Stimulated activated naive CD8-positive, alpha-beta T cell treated with anti-CD3 and anti-CD28 coated beads, Interleukin-15, amount 100 ng/mL, for 72 hours (primary cell): ENCODE measurements at regions not wholly inside any gene's neighbourhood (a gene's known extent, or its start where the extent isn't known, plus 50 kb on each side); places are given as distances from the start of the nearest gene placed in this dataset.
A peak's percentile ranks its signal among the peaks of the same experiment; 100 is the strongest.

Source experiments
- ATAC-seq: fragments of 150-1000 bp; cut with Tn5 transposase; 2 replicates; pipeline ENCODE4 v1.10.0; 2021; ENCODE audit warnings: mild to moderate bottlenecking, moderate library complexity
- DNase-seq, 2 donors: peaks; one replicate each; pipeline ENCODE4 v3.0.0; 2021 to 2022
- H3K27ac Mint-ChIP-seq, 2 donors: one replicate each; pipeline ENCODE4 v1.8.0; 2022; ENCODE audit warnings: mild to moderate bottlenecking in 2 of 2, mixed read lengths in 2 of 2, moderate library complexity in 2 of 2
- H3K27me3 Mint-ChIP-seq: one replicate; pipeline ENCODE4 v1.8.0; 2022; ENCODE audit warnings: mixed read lengths
- H3K4me1 Mint-ChIP-seq: one replicate; pipeline ENCODE4 v1.8.0; 2022; ENCODE audit warnings: mild to moderate bottlenecking, mixed read lengths
- H3K4me3 Mint-ChIP-seq, 2 donors: one replicate each; pipeline ENCODE4 v1.8.0; 2022; ENCODE audit warnings: mild to moderate bottlenecking in 2 of 2, mixed read lengths in 2 of 2, moderate library complexity in 1 of 2
- H3K9me3 Mint-ChIP-seq, 2 donors: one replicate each; pipeline ENCODE4 v1.8.0; 2022; ENCODE audit warnings: mixed read lengths in 2 of 2

- Mint-ChIP-seq H3K27me3 (peaks cover 25% of the 10 kb centered on the region), H3K9me3 (no peaks in the 10 kb centered on the region), H3K27ac (no peak overlapping the region), H3K4me1 (no peaks in the 10 kb centered on the region), H3K4me3 (no peak overlapping the region)
- DNase-seq = no peak
- ATAC-seq = no peak
Measured at GRCh38 chr1:88462488-88463261, 221.4 kb upstream of the PKN2 start.

DNA sequence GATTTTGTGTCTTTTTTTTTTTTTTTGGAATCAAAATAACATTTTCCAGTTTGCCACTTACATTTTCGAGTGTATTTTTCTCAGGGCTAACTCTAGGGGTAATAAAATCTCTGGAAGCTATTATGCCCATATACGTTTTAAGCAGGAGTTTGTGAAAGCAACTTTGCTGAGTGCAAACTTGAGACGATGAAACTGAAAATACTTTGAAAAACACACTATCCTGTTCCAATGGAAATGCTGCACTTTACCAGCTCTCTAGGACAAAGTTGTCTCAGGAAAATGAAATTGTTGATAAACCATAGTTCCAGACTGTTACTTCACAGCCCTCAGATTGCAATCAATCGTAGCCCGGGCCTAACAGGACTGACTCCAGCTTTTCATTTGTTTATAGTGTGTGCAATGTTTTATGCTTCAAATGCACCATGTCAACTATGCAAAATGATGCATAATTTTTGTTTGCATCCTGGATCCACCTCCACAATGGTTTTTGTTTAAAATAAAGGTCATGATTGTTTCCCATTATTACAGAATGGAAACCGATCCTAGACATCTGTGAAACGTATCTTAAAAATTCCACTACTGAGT lies 220.6 kb upstream of the PKN2 start:
- Mint-ChIP-seq H3K27me3 (peaks cover 25% of the 10 kb centered on the region), H3K4me3 (no peak overlapping the region), H3K27ac (no peak overlapping the region), H3K4me1 (no peaks in the 10 kb centered on the region), H3K9me3 (no peaks in the 10 kb centered on the region)
- DNase-seq (no peak), ATAC-seq (no peak)

DNA sequence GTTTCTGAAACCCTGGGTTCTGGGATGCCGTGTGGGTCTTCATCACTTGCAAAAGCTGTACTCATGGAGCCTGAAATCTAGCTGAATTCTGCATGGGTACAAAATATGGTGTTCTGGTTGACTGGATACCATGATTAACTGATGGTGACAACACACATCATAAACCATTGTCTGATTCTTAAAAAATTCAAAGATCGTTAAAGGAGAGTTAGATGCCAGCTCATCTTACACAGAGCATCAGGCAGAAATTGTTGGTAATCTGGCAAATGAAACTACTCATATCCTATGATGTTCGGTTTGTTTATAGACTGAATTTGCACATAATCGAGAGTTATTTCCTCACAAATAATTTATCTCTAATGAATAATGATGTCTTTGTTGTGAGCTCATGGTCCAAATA lies 218.1 kb upstream of the PKN2 start:
- no peak overlapping the region for H3K4me3 Mint-ChIP-seq
- no peak for ATAC-seq
- H3K27ac Mint-ChIP-seq = no peak overlapping the region
- no peaks in the 10 kb centered on the region for H3K9me3 Mint-ChIP-seq
- H3K27me3 Mint-ChIP-seq = peaks cover 25% of the 10 kb centered on the region
- H3K4me1 Mint-ChIP-seq = no peaks in the 10 kb centered on the region
- no peak for DNase-seq

GRCh38 chr1:88466899-88467580 lies 217.0 kb upstream of the PKN2 start:
- DNase-seq = no peak
- Mint-ChIP-seq H3K27me3 (peaks cover 23% of the 10 kb centered on the region), H3K27ac (no peak overlapping the region), H3K4me3 (no peak overlapping the region), H3K9me3 (no peaks in the 10 kb centered on the region), H3K4me1 (no peaks in the 10 kb centered on the region)
- ATAC-seq = peak; percentile 66

DNA sequence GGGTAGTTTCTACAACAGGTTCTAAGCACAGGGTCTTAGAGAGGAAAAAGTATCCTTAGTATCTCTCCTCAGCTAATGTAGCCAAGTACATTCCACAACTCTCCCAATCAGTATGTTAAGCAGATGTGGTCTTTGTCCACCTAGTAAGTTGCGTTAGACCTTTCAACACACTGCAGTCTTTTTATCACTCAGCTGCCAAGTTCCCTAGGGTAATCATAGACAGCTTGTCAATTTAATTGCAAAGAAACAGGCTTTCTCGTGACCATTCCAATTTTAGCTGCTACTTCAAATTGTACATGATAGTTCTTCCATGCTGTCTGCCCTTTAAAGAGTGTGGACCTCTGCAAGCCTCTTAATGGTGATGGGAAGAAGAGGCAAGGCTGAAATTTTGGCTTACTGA lies 211.8 kb upstream of the PKN2 start:
- ATAC-seq = no peak
- Mint-ChIP-seq H3K9me3 (no peaks in the 10 kb centered on the region), H3K27me3 (no peaks in the 10 kb centered on the region), H3K4me3 (no peak overlapping the region), H3K27ac (no peak overlapping the region), H3K4me1 (no peaks in the 10 kb centered on the region)
- DNase-seq = no peak

GRCh38 chr1:88472714-88473113 lies 211.4 kb upstream of the PKN2 start:
- Mint-ChIP-seq H3K4me1 (no peaks in the 10 kb centered on the region), H3K27me3 (no peaks in the 10 kb centered on the region), H3K27ac (no peak overlapping the region), H3K4me3 (no peak overlapping the region), H3K9me3 (no peaks in the 10 kb centered on the region)
- ATAC-seq = no peak
- no peak for DNase-seq

GRCh38 chr1:88474555-88475304 lies 209.3 kb upstream of the PKN2 start:
- no peak overlapping the region for H3K4me3 Mint-ChIP-seq
- no peak for DNase-seq
- ATAC-seq = no peak
- no peak overlapping the region for H3K27ac Mint-ChIP-seq
- H3K9me3 Mint-ChIP-seq = no peaks in the 10 kb centered on the region
- H3K4me1 Mint-ChIP-seq = no peaks in the 10 kb centered on the region
- no peaks in the 10 kb centered on the region for H3K27me3 Mint-ChIP-seq

DNA sequence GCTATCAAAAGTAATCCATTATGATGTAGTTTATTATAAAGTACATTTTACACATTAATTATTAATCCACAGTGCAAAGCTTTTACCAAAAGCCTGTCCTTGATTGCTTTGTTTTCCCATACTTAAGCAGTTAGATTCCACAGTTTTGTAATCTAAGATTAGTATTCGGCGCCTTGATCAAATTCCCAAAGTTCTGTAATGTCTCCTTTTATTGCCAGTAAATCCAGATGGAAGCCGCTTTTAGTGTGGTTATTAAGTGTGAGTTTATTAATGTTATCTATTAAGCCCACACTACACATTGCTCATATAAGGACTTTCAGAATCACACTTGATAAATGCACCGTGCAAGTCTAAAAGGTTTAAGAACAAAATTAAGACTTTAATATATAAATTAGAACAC lies 199.2 kb upstream of the PKN2 start:
- Mint-ChIP-seq H3K9me3 (no peaks in the 10 kb centered on the region), H3K27ac (no peak overlapping the region), H3K27me3 (peaks cover 24% of the 10 kb centered on the region)

GRCh38 chr1:88488237-88488636 lies 195.8 kb upstream of the PKN2 start:
- Mint-ChIP-seq H3K4me1 (no peaks in the 10 kb centered on the region), H3K4me3 (no peak overlapping the region), H3K27me3 (peaks cover 10% of the 10 kb centered on the region), H3K27ac (no peak overlapping the region), H3K9me3 (no peaks in the 10 kb centered on the region)
- ATAC-seq (no peak), DNase-seq (no peak)

More for the DNA sequence above, 199.2 kb upstream of the PKN2 start:
- DNase-seq (no peak), ATAC-seq (no peak)
- Mint-ChIP-seq H3K4me1 (no peaks in the 10 kb centered on the region), H3K4me3 (no peak overlapping the region)

- Mint-ChIP-seq H3K4me3 (no peak overlapping the region), H3K27me3 (peaks cover 6% of the 10 kb centered on the region), H3K4me1 (no peaks in the 10 kb centered on the region), H3K27ac (no peak overlapping the region), H3K9me3 (no peaks in the 10 kb centered on the region)
- ATAC-seq (no peak), DNase-seq (no peak)
Measured at GRCh38 chr1:88490676-88491075, 193.4 kb upstream of the PKN2 start.

- no peak overlapping the region for H3K4me3 Mint-ChIP-seq
- H3K27me3 Mint-ChIP-seq = no peaks in the 10 kb centered on the region
- ATAC-seq = no peak
- DNase-seq = no peak
- H3K27ac Mint-ChIP-seq = no peak overlapping the region
- no peaks in the 10 kb centered on the region for H3K9me3 Mint-ChIP-seq
- no peaks in the 10 kb centered on the region for H3K4me1 Mint-ChIP-seq
Measured at GRCh38 chr1:88499671-88500070, 184.4 kb upstream of the PKN2 start.

GRCh38 chr1:88502886-88503285 lies 181.2 kb upstream of the PKN2 start:
- Mint-ChIP-seq H3K27me3 (no peaks in the 10 kb centered on the region), H3K27ac (no peak overlapping the region), H3K4me3 (no peak overlapping the region), H3K4me1 (no peaks in the 10 kb centered on the region), H3K9me3 (no peaks in the 10 kb centered on the region)
- ATAC-seq (no peak), DNase-seq (no peak)

DNA sequence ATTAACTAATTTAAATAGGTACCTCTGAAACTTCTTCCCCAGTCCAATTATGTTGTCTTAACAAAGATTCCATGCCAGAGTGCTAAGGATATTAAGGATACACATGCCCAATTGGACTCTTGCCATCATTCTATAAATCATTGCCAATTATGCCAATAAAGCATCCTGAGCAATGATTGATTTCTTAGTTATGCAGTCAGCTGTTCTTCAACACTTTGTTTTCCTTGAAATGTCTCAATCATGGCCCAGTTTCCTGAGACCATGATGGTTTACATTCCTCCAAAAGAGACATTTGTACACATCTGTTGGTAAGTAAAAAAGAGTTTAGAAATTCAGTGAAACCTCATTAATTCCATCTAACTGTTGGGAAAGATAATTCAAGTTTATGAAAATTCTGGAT lies 180.4 kb upstream of the PKN2 start:
- ATAC-seq = no peak
- H3K9me3 Mint-ChIP-seq = no peaks in the 10 kb centered on the region
- H3K27me3 Mint-ChIP-seq = no peaks in the 10 kb centered on the region
- H3K4me1 Mint-ChIP-seq = no peaks in the 10 kb centered on the region
- DNase-seq = no peak
- no peak overlapping the region for H3K4me3 Mint-ChIP-seq
- no peak overlapping the region for H3K27ac Mint-ChIP-seq

GRCh38 chr1:88504601-88505000 lies 179.5 kb upstream of the PKN2 start:
- H3K4me3 Mint-ChIP-seq = no peak overlapping the region
- ATAC-seq (no peak), DNase-seq (no peak)
- no peaks in the 10 kb centered on the region for H3K4me1 Mint-ChIP-seq
- H3K27ac Mint-ChIP-seq = no peak overlapping the region
- no peaks in the 10 kb centered on the region for H3K9me3 Mint-ChIP-seq
- no peaks in the 10 kb centered on the region for H3K27me3 Mint-ChIP-seq

GRCh38 chr1:88509379-88509778 lies 174.7 kb upstream of the PKN2 start:
- no peaks in the 10 kb centered on the region for H3K4me1 Mint-ChIP-seq
- H3K4me3 Mint-ChIP-seq = no peak overlapping the region
- H3K27ac Mint-ChIP-seq = no peak overlapping the region
- H3K27me3 Mint-ChIP-seq = peaks cover 9% of the 10 kb centered on the region
- no peak for ATAC-seq
- no peak for DNase-seq
- no peaks in the 10 kb centered on the region for H3K9me3 Mint-ChIP-seq

GRCh38 chr1:88514544-88515060 lies 169.5 kb upstream of the PKN2 start:
- Mint-ChIP-seq H3K27me3 (peaks cover 17% of the 10 kb centered on the region), H3K4me3 (no peak overlapping the region), H3K9me3 (no peaks in the 10 kb centered on the region), H3K27ac (no peak overlapping the region), H3K4me1 (no peaks in the 10 kb centered on the region)
- ATAC-seq (no peak), DNase-seq (no peak)
